NCI-H1092 treated with DMSO at 0.1 percent for 48 hours (cell line): ENCODE measurements at regions not wholly inside any gene's neighbourhood (a gene's known extent, or its start where the extent isn't known, plus 50 kb on each side); places are given as distances from the start of the nearest gene placed in this dataset.

Experiments used
- DNase-seq: peaks from one replicate; lab custom pipeline; 2025; lab: John Stamatoyannopoulos, UW

DNA sequence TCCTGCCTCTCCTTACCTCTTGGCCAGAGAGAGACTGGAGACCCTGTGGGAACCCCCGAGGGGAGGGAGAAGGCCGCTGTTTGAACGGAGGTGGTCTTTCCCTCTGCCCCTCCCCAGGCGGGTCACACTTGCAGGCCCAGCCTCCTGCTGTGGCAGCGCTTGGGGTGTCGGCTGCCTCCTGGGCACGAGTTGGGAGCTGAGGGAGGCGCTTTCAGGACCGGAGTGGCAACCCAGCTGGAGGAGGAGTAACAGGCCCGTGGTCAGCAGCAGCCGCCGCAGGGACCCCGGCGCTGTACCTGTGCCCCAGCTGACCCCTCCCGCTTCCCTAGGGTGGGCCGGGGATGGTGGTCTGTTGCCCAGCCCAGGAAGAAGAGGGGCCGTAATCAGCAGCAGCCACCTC is 278.3 kb downstream of the SEC14L1 start:
- no peak for DNase-seq

- DNase-seq, result peak; percentile 33
Observed at GRCh38 chr17:77419547-77420094, 278.9 kb downstream of the SEC14L1 start.

DNA sequence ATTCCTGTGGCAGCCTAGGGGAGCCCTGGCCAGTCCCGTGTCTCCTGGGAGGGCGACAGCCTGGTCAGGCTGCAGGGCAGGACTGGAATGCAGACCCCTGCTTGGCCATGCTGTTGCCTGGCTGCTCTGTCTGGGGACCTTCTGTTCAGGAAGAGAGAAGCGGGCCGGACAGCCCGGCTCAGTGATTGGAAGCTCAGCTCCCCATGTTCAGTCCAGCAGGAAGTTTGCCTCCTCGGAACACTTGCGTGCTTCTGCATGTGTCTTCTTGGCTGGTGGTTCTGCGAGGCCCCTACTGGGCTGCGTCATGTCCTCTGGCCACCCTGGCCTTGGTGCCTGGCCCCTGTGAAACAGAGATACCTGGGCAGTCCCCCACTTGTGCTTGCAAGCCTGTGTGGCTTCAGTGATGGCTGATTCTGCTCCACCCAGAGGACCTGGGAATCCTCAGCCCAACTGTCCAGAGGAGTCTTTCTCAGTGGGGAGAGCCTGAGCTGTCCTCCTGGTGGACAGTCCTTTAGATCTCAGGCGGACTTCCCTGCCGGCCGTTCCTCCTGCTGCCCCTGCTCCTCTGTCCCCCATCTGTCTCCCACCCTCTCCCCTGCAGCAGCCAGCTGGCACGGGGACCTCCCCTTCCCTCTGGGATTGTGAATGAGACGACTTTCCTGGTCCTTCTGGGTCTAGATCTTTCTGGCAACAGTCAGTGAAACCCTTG is 279.5 kb downstream of the SEC14L1 start:
- no peak for DNase-seq

DNA sequence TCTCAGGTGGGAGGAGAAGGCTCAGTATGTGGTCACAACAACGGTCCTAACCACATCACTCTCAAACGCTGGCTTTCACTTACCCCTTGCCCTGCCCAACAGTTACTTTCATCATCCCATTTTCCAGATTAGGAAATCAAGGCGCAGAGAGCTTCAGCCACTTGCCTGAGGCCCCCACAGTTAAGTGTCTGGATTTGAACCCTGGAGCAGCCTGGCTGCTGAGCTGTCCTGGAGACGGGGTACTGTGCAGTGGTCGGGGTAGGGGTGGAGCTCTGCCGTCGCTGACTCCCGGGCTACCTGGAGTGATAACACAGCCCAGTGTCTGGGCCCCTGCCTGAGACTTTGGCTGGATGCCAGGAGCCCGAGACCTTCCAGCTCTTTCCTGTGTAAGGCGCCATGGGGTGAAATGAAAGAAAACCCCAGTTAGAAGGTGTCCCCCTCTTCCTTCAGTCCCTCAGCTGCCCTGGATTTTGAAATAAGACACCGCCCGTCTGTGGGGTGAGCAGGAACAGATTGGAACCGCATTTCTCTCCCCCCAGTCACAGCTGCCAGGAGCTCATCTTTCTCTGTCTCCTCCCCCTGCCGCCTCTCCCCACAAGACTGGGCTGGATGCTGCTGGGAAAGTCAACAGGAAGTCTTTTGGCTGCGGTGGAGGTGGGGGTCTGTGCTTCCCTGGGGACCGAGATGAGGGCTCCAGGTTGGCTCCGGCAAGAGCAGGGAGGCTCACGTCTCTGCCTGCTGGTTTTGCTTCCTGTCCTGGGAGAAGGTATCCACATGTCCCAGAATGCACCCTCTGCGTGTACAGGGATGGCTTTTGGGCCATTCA is 280.2 kb downstream of the SEC14L1 start:
- peak; percentile 96 for DNase-seq

DNA sequence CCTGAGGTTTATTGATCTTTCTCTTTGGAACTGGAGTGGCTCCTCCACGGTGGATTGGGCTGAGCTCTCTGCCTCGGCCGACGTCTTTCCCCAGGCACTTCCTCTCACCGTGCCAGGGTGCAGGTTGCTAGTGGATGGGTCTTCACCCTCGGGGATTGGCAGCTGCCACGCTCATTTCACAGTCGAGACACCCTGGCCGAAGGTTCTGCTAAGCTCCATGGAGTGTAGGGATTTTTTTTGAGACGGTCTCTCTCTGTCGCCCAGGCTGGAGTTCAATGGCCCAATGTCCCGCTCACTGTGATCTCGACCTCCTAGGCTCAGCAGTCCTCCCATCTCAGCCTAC is 280.8 kb downstream of the SEC14L1 start:
- peak; percentile 85 for DNase-seq

GRCh38 chr17:77422104-77422747 is 281.5 kb downstream of the SEC14L1 start:
- DNase-seq, result no peak

DNA sequence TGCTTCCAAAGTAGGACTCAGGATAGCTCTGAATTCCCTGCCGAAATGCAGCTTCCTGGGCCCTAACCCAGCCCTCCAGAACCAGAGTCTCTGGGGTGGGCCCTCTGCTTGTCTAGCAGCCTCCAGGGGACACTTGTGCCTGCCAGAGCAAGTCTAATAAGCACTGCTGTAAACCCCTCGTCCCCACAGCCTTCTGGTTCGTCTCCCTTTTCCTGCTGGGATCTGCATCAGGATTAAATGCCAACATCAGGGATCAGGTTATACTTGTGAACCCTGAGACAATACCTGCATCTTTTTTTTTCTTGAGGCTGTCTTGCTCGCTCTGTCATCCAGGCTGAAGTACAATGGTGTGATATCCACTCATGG is 282.0 kb downstream of the SEC14L1 start:
- peak; percentile 3 for DNase-seq

- DNase-seq, result peak; percentile 37
Observed at GRCh38 chr17:77423589-77424451, 283.1 kb downstream of the SEC14L1 start.

DNA sequence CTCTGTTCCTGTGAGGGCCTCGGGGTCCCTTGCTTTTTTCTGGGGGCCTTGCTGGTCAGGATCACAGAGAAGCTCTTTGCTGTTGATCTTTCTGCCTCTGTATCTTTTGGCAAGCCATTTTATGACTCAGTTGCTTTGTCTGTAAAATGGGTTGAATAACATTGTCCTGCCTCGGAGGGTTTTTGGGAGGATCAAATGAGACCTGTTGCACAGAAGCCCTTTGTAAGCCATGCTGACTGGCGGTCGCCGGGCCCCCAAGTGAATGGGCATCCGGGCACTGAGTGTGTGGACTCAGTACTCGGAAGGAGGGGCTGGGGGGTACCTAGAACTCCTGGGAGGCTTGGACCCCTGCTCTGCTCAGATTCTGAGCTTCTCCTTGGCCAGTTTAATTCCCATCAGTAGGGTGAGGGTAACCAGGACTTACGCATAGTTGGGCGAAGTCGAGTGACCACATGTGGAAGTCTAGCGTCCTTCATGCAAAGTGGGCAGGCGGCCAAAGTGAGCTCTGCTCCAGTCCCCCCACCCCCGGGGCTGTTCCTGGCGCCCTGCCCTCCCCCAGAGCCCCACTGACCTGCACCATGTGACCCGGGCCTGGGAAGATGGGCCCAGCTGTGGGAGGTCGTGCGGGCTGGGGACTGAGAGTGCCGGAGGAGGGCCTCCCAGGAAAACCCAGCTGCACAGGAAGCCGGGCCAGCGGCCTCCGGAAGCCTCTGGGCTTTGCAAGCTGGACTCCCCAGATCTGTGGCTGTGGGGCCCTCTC is 284.0 kb downstream of the SEC14L1 start:
- DNase-seq, result peak; percentile 16

DNA sequence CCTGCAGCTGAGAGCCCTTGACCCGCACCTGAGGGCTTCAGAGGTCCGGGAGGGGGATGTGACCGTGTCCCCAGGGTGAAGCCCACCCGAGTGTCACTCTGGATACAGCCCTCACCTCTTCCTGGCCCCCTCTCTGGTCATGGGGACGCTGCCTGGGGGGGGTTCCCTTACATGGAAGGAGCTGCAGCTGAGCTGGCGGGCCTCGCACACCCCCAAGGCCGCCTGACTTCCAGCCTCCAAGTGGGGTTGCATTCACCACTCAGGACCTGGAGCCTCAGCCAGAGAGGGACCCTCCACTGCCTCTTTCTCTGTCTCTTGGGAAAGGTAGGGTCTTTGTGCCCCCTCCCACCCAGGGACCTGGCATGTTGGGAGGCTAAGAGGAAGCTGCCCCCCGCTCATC is 284.6 kb downstream of the SEC14L1 start:
- DNase-seq, result no peak

GRCh38 chr17:77425791-77426641 is 285.2 kb downstream of the SEC14L1 start:
- DNase-seq, result no peak

DNA sequence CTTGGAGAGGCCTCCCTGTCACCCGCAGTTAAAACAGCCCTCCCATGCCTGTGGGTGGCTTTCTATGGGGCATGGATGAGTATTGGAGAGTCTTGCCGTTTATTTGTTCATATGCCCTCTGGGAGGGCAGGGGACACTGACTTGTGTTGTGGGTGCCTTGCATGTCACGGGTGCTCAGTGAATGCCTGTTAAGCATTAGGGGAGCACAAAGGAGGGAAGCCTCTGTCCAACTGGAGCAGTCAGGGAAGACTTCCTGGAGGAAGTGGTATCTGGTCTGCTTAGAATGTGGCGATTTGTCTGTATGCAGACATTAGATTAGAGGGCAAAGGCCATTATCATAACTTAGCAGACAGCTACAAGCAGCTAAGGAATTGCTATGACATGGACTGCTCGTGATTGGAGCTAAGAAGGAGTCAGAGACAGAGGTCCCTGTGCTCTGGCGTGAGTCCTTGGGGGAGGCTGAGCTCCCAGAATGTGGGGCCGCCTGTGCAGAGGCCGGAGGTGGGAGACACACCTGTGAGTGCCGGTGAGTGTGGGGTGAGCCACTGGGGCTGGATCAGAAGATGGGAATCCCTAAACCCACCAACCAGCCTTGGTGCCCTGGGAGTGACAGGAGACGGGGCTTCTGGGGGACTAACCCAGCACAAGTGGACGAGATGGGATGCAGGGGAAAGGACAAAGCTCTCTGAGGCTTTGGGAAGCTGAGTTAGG is 286.1 kb downstream of the SEC14L1 start:
- no peak for DNase-seq

- no peak for DNase-seq
Observed at GRCh38 chr17:77427391-77427991, 286.7 kb downstream of the SEC14L1 start.

DNA sequence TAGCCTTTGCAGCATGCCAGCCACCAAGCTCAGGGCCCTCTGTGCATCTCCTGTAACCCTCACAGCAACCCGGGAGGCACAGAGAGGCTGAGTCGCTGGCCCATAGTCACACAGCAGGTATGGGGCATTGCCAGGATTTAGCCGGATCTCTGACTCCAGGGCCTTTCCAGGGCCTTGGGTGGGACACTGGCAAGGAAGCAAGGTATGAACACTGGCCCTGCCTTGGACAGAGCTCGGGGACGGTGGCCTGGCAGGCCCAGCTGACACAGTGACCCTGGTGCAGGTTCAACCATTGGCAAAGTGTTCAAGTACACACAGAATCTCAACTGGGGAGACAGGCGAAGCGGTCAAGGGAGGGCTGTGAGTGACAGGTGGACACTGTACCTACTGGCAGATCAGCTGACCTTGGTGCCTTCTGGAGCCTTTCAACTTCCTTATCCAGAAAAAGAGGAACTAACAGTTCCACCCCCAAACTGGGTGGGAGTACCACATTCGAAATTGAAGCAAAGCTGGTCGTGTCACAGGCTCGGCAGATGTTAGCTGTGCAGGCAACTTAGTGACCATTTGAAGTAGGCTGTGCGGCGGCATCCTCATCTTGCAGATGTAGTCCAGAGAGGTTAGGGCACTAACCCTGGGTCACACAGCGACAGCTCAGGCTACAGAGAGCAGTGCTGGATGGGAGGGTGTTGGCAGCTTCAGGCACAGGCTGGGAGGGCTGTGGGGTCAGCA is 287.4 kb downstream of the SEC14L1 start:
- no peak for DNase-seq

DNA sequence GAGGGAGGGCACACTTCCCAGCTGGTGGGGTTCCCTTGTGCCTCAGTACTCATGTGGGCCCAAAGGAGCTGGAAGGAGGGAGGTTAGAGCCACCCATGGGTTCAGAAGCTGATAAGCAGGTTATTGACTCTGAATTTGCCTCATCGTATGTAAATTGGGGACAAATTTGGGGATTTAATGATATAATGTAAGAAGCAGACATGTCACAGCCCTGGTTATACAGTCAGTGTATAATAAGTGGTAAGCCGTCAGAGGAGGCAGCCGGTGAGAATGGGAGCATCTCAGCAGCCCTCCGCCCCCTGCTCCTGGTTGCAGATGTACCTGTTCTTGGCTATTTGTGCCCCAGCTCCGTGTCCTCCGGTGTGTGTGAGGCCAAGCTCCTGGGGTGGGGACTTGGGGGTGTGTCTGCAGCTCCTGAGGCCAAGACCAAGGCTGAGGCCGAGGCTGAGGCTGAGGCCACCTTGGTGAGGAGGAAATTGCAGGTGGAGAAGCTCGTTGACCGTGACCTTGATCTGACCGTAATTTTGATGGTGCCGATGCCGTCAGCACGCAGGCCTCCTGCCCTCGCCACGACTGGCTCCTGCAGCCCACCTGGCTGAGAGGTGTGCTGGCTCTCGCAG is 288.1 kb downstream of the SEC14L1 start:
- DNase-seq, result no peak

DNA sequence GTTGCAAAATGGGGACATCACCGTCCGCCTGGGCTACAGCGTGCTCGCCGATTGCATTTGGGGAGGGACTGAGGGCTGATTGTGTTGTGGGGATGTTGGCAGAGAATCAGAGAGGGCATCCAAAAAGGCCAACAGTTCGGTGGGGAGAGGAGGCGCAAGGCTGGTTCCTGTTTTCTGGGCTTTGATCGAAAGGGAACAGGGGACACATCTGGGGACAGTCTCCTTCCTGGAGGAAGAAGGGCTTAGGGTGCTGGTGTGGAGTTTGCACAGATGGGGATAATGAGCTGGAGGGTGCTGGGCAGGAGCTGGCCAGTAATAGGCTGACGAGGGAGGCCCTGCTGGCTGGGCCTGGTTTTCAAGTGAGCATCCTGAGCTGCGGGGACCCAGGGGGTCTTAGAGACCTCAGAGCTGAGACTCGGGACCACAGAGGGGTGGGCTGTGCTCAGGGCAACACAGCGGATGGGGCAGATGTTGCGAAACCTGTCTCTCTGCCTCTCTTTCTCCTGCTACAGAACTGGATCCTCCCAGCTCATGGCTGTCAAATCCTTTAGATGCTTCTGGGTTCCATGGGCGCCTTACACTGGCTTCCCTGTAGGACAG is 288.7 kb downstream of the SEC14L1 start:
- no peak for DNase-seq

GRCh38 chr17:77429969-77430752 is 289.4 kb downstream of the SEC14L1 start:
- DNase-seq, result peak; percentile 35
